SH-SY5Y (cell line): ENCODE measurements at regions not wholly inside any gene's neighbourhood (a gene's known extent, or its start where the extent isn't known, plus 50 kb on each side); places are given as distances from the start of the nearest gene placed in this dataset.

Source experiments
- GATA2 ChIP-seq: IDR thresholded peaks from 2 replicates; pipeline ENCODE4 v1.6.1; 2011; ENCODE audit warnings: mild to moderate bottlenecking, low read depth, low read length
- GATA3 ChIP-seq: IDR thresholded peaks from 2 replicates; pipeline ENCODE4 v1.6.1; 2011; ENCODE audit warnings: low read depth, mild to moderate bottlenecking, low read length, moderate library complexity

DNA sequence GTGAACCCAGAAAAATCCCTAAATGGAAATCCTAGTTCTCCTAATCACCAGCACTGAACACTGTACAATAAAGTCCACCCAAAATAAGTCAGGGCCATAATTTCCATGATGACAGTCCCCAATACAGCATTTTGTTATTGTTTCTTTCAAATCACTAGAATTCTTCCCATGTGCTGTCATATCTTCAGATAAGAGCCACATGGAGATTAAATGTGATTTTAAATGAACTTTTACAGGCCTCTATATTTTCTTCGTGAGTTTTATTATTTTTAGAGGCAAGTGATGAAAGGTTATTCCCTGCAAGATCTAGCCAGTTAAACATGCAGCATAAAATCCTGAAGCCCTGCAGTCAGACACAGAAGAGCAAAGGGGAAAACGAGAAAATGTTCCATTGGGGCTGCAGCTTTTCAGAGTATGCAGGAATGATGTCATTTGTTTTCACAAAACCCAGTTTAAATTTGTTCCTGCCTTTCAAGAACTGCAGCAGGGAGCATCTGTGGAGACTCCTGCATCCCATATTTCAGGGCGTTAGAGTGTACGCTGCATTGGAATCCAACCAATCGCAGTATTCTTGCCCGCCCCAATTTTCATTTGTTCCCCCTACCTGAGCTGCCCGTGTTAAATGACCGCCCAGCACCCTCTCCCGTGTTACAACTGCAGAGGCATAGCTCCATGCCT lies 167.2 kb upstream of the KLF12 start:
- TF ChIP-seq GATA3 (no peak), GATA2 (no peak)
